Lung (tissue), 11 donors: ENCODE measurements at regions not wholly inside any gene's neighbourhood (a gene's known extent, or its start where the extent isn't known, plus 50 kb on each side); places are given as distances from the start of the nearest gene placed in this dataset.

Experiments used
- ATAC-seq: fragments of 200-7000 bp; cut with Tn5 transposase; one replicate; pipeline ENCODE4 v1.9.1; 2020; ENCODE audit warnings: moderate number of reproducible peaks; ENCODE audit not compliant: insufficient read depth, low FRiP score
- DNase-seq, 3 donors: peaks; one replicate each; pipeline ENCODE4 v3.0.0-alpha.2; 2013 to 2017
- H3K27ac ChIP-seq, 2 donors: one replicate each; pipeline ENCODE4 v1.5.1; 2013; ENCODE audit warnings: mild to moderate bottlenecking in 2 of 2, moderate library complexity in 2 of 2, control low read depth in 1 of 2, inconsistent platforms in 1 of 2, low read depth in 1 of 2, low read length in 1 of 2
- H3K27me3 ChIP-seq, 3 donors: one replicate each; pipeline ENCODE4 v1.5.1; 2013; ENCODE audit warnings: low read length in 2 of 3; ENCODE audit not compliant: control insufficient read depth in 3 of 3, insufficient read depth in 3 of 3
- H3K36me3 ChIP-seq, 4 donors: one replicate each; pipeline ENCODE4 v1.5.1; 2013; ENCODE audit warnings: low read length in 4 of 4, mild to moderate bottlenecking in 1 of 4, moderate library complexity in 1 of 4; ENCODE audit not compliant: control insufficient read depth in 4 of 4, insufficient read depth in 4 of 4
- H3K4me1 ChIP-seq, 5 donors: one replicate each; pipeline ENCODE4 v1.5.1; 2013; ENCODE audit warnings: low read length in 5 of 5, mild to moderate bottlenecking in 2 of 5, moderate library complexity in 1 of 5; ENCODE audit not compliant: control insufficient read depth in 5 of 5, insufficient read depth in 5 of 5
- H3K4me3 ChIP-seq: one replicate; pipeline ENCODE4 v1.5.1; 2013; ENCODE audit warnings: mild to moderate bottlenecking, control low read depth, moderate library complexity
- H3K9ac ChIP-seq, 2 donors: one replicate each; pipeline ENCODE4 v1.5.1; 2013; ENCODE audit warnings: low read length in 2 of 2, control low read depth in 1 of 2; ENCODE audit not compliant: insufficient read depth in 1 of 2
- H3K9me3 ChIP-seq, 4 donors: one replicate each; pipeline ENCODE4 v1.5.1; 2013; ENCODE audit warnings: low read length in 3 of 4, mild to moderate bottlenecking in 1 of 4, moderate library complexity in 1 of 4; ENCODE audit not compliant: control insufficient read depth in 4 of 4, insufficient read depth in 3 of 4
- WGBS, 2 donors: extraction: QIAGEN DNeasy Blood & Tissue Kit; methylation state at CpG; one replicate each; pipeline ENCODE4 v1.1.7; 2013; 5-methylcytosine and 5-hydroxymethylcytosine counted together
- TF ChIP-seq, protein P1 (sequence below): IDR thresholded peaks from 2 replicates; pipeline ENCODE4 v1.5.1; 2012; ENCODE audit warnings: mild to moderate bottlenecking; ENCODE audit errors: control extremely low read depth, extremely low read depth
- donor health status: control.
- donor health status: control.
- donor health status: Bipolar disorder and iron deficiency.
- donor health status: healthy.
- donor health status: DM: yes; HTN: yes; CAD: no.

DNA sequence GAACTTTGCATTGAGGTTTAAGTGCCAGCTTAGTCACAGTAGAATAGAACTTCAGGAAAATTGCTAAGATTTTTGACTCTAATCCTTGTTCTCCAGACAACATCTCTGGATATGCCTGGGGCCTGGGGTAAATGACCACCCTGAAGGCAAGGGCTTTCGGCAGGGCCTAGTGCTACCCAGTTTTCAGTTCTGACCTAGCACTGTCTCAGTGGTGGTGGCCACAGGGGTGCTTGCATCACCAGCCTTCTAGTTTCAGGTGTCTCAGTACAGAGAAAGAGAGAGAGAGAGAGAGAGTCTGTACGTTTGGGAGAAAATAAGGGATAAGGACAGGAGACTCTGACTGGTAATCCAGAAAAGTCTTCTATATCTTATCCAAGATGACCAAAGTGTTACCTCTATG is 890.5 kb downstream of the JRKL start:
- DNase-seq = no peak
- Histone ChIP-seq H3K4me3 (no peak overlapping the region), H3K27me3 (no peaks in the 10 kb centered on the region), H3K9ac (no peak overlapping the region), H3K36me3 (no peaks in the 10 kb centered on the region), H3K27ac (no peak overlapping the region), H3K4me1 (no peaks in the 10 kb centered on the region), H3K9me3 (no peaks in the 10 kb centered on the region)
- no peak for ATAC-seq
- 79 to 82% methylated on average over 2 of the region's 2 CpGs for WGBS, 2 donors
- TF ChIP-seq, protein P1, sequence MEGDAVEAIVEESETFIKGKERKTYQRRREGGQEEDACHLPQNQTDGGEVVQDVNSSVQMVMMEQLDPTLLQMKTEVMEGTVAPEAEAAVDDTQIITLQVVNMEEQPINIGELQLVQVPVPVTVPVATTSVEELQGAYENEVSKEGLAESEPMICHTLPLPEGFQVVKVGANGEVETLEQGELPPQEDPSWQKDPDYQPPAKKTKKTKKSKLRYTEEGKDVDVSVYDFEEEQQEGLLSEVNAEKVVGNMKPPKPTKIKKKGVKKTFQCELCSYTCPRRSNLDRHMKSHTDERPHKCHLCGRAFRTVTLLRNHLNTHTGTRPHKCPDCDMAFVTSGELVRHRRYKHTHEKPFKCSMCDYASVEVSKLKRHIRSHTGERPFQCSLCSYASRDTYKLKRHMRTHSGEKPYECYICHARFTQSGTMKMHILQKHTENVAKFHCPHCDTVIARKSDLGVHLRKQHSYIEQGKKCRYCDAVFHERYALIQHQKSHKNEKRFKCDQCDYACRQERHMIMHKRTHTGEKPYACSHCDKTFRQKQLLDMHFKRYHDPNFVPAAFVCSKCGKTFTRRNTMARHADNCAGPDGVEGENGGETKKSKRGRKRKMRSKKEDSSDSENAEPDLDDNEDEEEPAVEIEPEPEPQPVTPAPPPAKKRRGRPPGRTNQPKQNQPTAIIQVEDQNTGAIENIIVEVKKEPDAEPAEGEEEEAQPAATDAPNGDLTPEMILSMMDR = no peak

DNA sequence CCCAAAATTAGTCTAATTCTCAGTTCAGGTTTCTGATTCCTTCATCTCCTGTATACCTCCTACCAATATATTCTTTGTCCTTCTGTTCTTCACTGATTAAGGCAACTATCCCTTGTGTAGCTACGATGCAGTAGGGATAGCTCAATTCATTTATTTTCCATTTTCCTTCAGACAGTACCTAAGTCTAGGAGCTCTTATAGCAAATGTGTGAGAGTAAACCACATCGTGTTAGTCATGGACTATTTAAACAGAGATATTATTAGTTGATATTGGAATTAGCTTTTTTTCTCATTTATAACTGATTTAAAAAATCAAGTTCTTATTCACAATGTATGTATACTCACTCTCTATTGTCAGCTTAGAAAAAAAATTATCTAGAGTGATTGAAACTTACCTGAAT is 900.0 kb downstream of the JRKL start:
- peaks cover 0 to 6% (median 0%) of the 10 kb centered on the region in 5 donors for H3K4me1 ChIP-seq
- H3K4me3 ChIP-seq = no peak overlapping the region
- H3K36me3 ChIP-seq = no peaks in the 10 kb centered on the region
- DNase-seq (no peak), ATAC-seq (no peak)
- H3K27ac ChIP-seq = no peak overlapping the region
- no peaks in the 10 kb centered on the region for H3K9me3 ChIP-seq
- WGBS, 2 donors = 86 to 92% methylated on average over 2 of the region's 2 CpGs
- TF ChIP-seq, protein P1 = no peak
- no peaks in the 10 kb centered on the region for H3K27me3 ChIP-seq
- no peak overlapping the region for H3K9ac ChIP-seq

DNA sequence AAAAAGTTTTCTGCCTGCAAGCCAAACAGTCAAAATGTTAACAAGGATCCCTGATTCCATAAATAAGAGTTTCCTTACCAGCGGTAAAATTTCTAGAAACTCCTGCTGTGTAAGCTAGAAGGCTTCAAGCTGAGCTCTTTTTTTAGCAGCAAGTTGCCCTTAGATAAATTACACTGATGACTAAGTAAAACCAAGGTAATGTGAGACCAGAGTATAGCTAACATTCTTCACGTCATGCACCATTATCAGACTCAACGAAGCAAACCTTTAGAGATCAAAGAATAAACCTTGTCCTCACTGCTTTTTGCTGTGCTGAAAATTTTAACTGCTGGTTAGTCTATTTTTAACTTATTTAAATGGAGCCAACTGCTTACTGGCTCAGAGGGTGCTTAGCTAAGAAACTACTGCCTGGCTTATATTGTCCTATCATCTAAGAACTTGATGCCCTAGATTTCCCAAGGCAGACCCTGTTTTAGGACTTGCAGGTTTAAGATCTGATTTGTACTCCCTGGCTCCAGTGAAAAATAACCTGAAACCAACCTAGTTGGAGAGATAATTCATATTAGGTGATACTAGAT is 900.7 kb downstream of the JRKL start:
- ATAC-seq (no peak), DNase-seq (no peak)
- H3K27ac ChIP-seq = no peak overlapping the region
- H3K4me3 ChIP-seq = no peak overlapping the region
- H3K27me3 ChIP-seq = no peaks in the 10 kb centered on the region
- H3K4me1 ChIP-seq = peaks cover 0 to 6% (median 0%) of the 10 kb centered on the region in 5 donors
- TF ChIP-seq, protein P1 = no peak
- H3K9me3 ChIP-seq = no peaks in the 10 kb centered on the region
- H3K36me3 ChIP-seq = no peaks in the 10 kb centered on the region
- WGBS, 2 donors = 38 to 77% methylated on average over 3 of the region's 3 CpGs
- H3K9ac ChIP-seq = no peak overlapping the region

DNA sequence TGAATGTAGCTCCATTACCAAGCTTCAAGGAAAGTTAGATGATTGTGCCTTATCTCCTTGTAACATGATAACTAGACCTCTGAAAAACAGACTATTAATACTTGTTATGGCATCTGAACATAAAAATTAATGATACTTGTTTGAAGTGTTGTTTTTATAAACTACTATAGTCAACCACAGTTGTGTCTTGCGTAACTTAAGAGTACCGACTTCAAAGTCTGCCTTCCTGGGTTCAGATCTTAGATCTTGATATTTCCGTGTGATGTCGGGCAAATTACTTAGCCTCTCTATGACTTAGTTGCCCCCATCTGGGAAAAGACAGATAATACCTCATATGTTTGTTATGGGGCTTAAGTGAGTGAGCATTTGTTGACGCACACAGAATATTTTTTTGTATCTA is 906.5 kb downstream of the JRKL start:
- H3K36me3 ChIP-seq = no peaks in the 10 kb centered on the region

More for the DNA sequence above, 906.5 kb downstream of the JRKL start:
- Histone ChIP-seq H3K9ac (no peak overlapping the region), H3K4me3 (no peak overlapping the region), H3K27me3 (no peaks in the 10 kb centered on the region), H3K9me3 (no peaks in the 10 kb centered on the region), H3K4me1 (peaks cover 0 to 6% (median 0%) of the 10 kb centered on the region in 5 donors), H3K27ac (no peak overlapping the region)
- 71 to 80% methylated on average over 5 of the region's 5 CpGs for WGBS, 2 donors
- TF ChIP-seq, protein P1 = no peak
- DNase-seq = peak in 1 of 3 donors; percentile 11
- no peak for ATAC-seq
